C4-2B (cell line): ENCODE measurements at regions not wholly inside any gene's neighbourhood (a gene's known extent, or its start where the extent isn't known, plus 50 kb on each side); places are given as distances from the start of the nearest gene placed in this dataset.

Experiments used
- ZFX ChIP-seq: fragments of 450-650 bp; IDR thresholded peaks from 2 replicates; pipeline ENCODE4 v1.6.1; 2017
- TF ChIP-seq, protein P1 (sequence below): fragments of 450-650 bp; conservative IDR thresholded peaks from 2 replicates; pipeline ENCODE4 v1.5.1; 2017; ENCODE audit warnings: mild to moderate bottlenecking

DNA sequence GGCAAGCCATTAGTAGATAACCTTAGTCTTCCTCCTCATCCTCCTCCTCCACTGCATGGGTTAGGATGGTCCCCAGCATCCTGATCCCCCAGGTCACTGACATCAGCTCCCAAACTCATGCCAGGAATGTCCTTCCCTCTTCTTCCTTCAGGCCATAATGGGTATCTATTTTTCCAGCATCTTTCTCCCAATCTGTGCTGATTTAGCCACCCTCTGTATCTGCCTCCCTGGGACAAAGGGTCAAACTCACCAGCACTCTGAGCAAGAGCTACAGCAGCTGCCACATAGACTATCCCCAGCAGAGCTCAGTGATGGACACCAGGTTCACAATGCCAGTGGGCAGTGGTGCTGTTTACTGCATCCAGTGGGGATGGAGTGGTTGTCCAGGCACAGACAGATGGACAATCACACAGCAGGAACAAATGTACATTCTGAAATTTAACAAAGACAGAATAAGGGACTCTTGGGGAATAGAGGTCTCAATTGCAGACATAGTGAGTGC, 115.2 kb upstream of the TOP3B start:
- TF ChIP-seq, protein P1, sequence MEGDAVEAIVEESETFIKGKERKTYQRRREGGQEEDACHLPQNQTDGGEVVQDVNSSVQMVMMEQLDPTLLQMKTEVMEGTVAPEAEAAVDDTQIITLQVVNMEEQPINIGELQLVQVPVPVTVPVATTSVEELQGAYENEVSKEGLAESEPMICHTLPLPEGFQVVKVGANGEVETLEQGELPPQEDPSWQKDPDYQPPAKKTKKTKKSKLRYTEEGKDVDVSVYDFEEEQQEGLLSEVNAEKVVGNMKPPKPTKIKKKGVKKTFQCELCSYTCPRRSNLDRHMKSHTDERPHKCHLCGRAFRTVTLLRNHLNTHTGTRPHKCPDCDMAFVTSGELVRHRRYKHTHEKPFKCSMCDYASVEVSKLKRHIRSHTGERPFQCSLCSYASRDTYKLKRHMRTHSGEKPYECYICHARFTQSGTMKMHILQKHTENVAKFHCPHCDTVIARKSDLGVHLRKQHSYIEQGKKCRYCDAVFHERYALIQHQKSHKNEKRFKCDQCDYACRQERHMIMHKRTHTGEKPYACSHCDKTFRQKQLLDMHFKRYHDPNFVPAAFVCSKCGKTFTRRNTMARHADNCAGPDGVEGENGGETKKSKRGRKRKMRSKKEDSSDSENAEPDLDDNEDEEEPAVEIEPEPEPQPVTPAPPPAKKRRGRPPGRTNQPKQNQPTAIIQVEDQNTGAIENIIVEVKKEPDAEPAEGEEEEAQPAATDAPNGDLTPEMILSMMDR = no peak
- TF ChIP-seq ZFX = no peak
